Lung (tissue), 11 donors: ENCODE measurements at regions not wholly inside any gene's neighbourhood (a gene's known extent, or its start where the extent isn't known, plus 50 kb on each side); places are given as distances from the start of the nearest gene placed in this dataset.

Experiments used
- ATAC-seq: fragments of 200-7000 bp; cut with Tn5 transposase; one replicate; pipeline ENCODE4 v1.9.1; 2020; ENCODE audit warnings: moderate number of reproducible peaks; ENCODE audit not compliant: insufficient read depth, low FRiP score
- DNase-seq, 3 donors: peaks; one replicate each; pipeline ENCODE4 v3.0.0-alpha.2; 2013 to 2017
- H3K27ac ChIP-seq, 2 donors: one replicate each; pipeline ENCODE4 v1.5.1; 2013; ENCODE audit warnings: mild to moderate bottlenecking in 2 of 2, moderate library complexity in 2 of 2, control low read depth in 1 of 2, inconsistent platforms in 1 of 2, low read depth in 1 of 2, low read length in 1 of 2
- H3K27me3 ChIP-seq, 3 donors: one replicate each; pipeline ENCODE4 v1.5.1; 2013; ENCODE audit warnings: low read length in 2 of 3; ENCODE audit not compliant: control insufficient read depth in 3 of 3, insufficient read depth in 3 of 3
- H3K36me3 ChIP-seq, 4 donors: one replicate each; pipeline ENCODE4 v1.5.1; 2013; ENCODE audit warnings: low read length in 4 of 4, mild to moderate bottlenecking in 1 of 4, moderate library complexity in 1 of 4; ENCODE audit not compliant: control insufficient read depth in 4 of 4, insufficient read depth in 4 of 4
- H3K4me1 ChIP-seq, 5 donors: one replicate each; pipeline ENCODE4 v1.5.1; 2013; ENCODE audit warnings: low read length in 5 of 5, mild to moderate bottlenecking in 2 of 5, moderate library complexity in 1 of 5; ENCODE audit not compliant: control insufficient read depth in 5 of 5, insufficient read depth in 5 of 5
- H3K4me3 ChIP-seq: one replicate; pipeline ENCODE4 v1.5.1; 2013; ENCODE audit warnings: mild to moderate bottlenecking, control low read depth, moderate library complexity
- H3K9ac ChIP-seq, 2 donors: one replicate each; pipeline ENCODE4 v1.5.1; 2013; ENCODE audit warnings: low read length in 2 of 2, control low read depth in 1 of 2; ENCODE audit not compliant: insufficient read depth in 1 of 2
- H3K9me3 ChIP-seq, 4 donors: one replicate each; pipeline ENCODE4 v1.5.1; 2013; ENCODE audit warnings: low read length in 3 of 4, mild to moderate bottlenecking in 1 of 4, moderate library complexity in 1 of 4; ENCODE audit not compliant: control insufficient read depth in 4 of 4, insufficient read depth in 3 of 4
- WGBS, 2 donors: extraction: QIAGEN DNeasy Blood & Tissue Kit; methylation state at CpG; one replicate each; pipeline ENCODE4 v1.1.7; 2013; 5-methylcytosine and 5-hydroxymethylcytosine counted together
- TF ChIP-seq, protein P1 (sequence below): IDR thresholded peaks from 2 replicates; pipeline ENCODE4 v1.5.1; 2012; ENCODE audit warnings: mild to moderate bottlenecking; ENCODE audit errors: control extremely low read depth, extremely low read depth
- donor health status: control.
- donor health status: control.
- donor health status: Bipolar disorder and iron deficiency.
- donor health status: healthy.
- donor health status: DM: yes; HTN: yes; CAD: no.

DNA sequence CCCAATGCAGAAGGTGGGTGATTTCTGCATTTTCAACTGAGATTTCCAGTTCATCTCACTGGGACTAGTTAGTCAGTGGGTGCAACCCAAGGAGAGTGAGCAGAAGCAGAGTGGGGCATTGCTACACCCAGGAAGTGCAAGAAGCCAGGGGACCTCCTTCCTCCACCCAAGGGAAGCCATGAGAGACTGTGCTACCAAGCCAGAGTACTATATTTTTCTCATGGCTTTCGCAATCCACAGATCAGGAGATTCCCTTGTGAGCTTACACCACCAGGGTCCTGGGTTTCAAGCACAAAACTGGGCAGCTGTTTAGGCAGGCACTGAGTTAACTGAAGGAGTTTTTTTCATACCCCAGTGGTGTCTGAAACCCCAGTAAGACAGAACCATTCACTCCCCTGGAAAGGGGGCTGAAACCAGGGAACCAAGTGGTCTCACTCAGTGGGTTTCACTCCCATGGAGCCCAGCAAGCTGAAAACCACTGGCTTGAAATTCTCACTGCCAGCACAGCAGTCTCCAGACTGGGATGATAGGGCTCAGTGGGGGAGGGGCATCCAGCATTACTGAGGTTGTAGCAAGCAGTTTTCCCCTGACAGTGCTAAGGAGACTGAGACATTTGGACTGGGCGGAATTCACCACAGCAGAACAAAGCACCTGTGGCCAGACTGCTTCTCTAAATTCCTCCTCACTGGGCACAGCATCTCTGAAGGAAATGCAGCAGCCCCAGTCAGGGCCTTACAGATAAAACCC lies 903.4 kb downstream of the TECRL start:
- Histone ChIP-seq H3K4me1 (no peaks in the 10 kb centered on the region), H3K4me3 (no peak overlapping the region), H3K9ac (no peak overlapping the region), H3K9me3 (peaks cover 0 to 5% (median 0%) of the 10 kb centered on the region in 4 donors), H3K27ac (no peak overlapping the region), H3K36me3 (no peaks in the 10 kb centered on the region), H3K27me3 (no peaks in the 10 kb centered on the region)
- DNase-seq (no peak), ATAC-seq (no peak)
- 85% methylated on average over 2 of the region's 2 CpGs for WGBS, 2 donors
- TF ChIP-seq, protein P1, sequence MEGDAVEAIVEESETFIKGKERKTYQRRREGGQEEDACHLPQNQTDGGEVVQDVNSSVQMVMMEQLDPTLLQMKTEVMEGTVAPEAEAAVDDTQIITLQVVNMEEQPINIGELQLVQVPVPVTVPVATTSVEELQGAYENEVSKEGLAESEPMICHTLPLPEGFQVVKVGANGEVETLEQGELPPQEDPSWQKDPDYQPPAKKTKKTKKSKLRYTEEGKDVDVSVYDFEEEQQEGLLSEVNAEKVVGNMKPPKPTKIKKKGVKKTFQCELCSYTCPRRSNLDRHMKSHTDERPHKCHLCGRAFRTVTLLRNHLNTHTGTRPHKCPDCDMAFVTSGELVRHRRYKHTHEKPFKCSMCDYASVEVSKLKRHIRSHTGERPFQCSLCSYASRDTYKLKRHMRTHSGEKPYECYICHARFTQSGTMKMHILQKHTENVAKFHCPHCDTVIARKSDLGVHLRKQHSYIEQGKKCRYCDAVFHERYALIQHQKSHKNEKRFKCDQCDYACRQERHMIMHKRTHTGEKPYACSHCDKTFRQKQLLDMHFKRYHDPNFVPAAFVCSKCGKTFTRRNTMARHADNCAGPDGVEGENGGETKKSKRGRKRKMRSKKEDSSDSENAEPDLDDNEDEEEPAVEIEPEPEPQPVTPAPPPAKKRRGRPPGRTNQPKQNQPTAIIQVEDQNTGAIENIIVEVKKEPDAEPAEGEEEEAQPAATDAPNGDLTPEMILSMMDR, result no peak

DNA sequence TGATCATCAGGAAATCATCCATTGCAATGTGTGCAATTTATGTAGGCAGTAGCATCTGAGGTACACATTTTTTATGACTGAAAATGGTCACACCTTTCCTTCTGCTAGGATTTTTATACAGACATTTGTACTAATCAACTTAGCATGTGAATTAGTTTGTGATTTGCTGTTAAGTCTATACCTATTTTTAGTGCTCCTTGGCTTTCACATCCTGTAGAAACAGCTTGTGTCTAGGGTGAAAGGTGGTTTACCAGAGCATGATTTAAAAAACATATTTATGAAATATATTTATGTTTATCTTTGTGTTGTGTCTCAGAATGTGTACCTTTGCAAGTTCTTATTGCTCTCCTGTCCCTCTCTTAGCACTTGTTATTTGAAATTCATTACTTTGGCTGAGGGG lies 916.0 kb downstream of the TECRL start:
- DNase-seq, result no peak
- Histone ChIP-seq H3K9ac (no peak overlapping the region), H3K9me3 (no peaks in the 10 kb centered on the region), H3K36me3 (no peaks in the 10 kb centered on the region), H3K4me1 (no peaks in the 10 kb centered on the region), H3K4me3 (no peak overlapping the region), H3K27me3 (no peaks in the 10 kb centered on the region), H3K27ac (no peak overlapping the region)
- no peak for ATAC-seq
- TF ChIP-seq, protein P1, result no peak

DNA sequence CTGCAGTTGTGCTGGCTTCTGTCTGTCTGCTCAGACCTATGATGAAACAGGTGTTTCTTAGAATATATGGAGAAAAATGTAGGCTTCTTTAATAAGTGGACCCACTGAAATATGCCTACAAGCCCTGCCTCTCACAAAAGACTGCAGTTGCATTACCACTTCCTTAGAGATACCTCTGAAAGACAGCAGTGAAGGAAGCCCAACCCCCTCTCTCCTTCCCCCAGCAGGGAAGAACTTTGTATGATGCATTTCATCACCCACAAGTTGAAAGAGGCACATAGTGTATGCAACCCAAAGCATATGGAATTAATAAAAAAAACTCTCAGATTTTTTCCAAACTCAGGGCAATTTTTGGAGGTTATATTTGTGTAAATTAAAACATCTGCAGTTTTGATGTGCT lies 916.7 kb downstream of the TECRL start:
- no peaks in the 10 kb centered on the region for H3K36me3 ChIP-seq
- H3K4me1 ChIP-seq, result no peaks in the 10 kb centered on the region
- H3K27me3 ChIP-seq, result no peaks in the 10 kb centered on the region
- no peaks in the 10 kb centered on the region for H3K9me3 ChIP-seq
- no peak for ATAC-seq
- no peak overlapping the region for H3K27ac ChIP-seq
- no peak overlapping the region for H3K9ac ChIP-seq
- TF ChIP-seq, protein P1, result no peak
- DNase-seq, result no peak
- H3K4me3 ChIP-seq, result no peak overlapping the region

DNA sequence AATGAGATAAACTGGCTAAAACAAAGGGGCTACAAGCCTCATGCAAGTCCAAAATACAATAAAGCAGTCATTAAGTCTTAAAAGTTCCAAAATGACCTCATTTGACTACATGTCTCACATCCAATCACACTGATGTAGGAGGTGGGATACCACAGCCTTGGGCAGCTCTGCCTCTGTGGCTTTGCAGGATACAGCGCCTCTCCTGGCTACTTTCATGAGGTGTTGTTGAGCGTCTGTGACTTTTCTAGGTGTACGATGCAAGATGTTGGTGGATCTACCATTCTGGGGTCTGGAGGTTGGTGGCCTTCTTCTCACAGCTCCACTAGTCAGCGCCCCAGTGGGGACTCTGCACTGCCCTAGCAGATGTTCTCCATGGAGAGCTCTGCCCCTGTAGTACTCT lies 944.9 kb downstream of the TECRL start:
- ATAC-seq, result no peak
- TF ChIP-seq, protein P1, result no peak

More for the DNA sequence above, 944.9 kb downstream of the TECRL start:
- H3K9me3 ChIP-seq, result peaks cover 0 to 2% (median 0%) of the 10 kb centered on the region in 4 donors
- 84 to 92% methylated on average over 4 of the region's 4 CpGs for WGBS, 2 donors
- H3K9ac ChIP-seq, result no peak overlapping the region
- H3K4me1 ChIP-seq, result no peaks in the 10 kb centered on the region
- no peaks in the 10 kb centered on the region for H3K36me3 ChIP-seq
- H3K27ac ChIP-seq, result no peak overlapping the region
- DNase-seq, result no peak
- H3K27me3 ChIP-seq, result no peaks in the 10 kb centered on the region
- H3K4me3 ChIP-seq, result no peak overlapping the region
